Gastrocnemius medialis (tissue), 4 donors: ENCODE measurements at regions not wholly inside any gene's neighbourhood (a gene's known extent, or its start where the extent isn't known, plus 50 kb on each side); places are given as distances from the start of the nearest gene placed in this dataset.

Experiments used
- ATAC-seq, 2 donors: fragments of 150-250 bp; one replicate each; pipeline ENCODE4 v1.9.1; 2016
- DNase-seq, 2 donors: peaks; one replicate each; pipeline ENCODE4 v3.0.0-alpha.2; 2019
- H3K27ac ChIP-seq, 4 donors: fragments of 200-600 bp; sonication (generic); 1 replicate in 1 of 4; 2 replicates in 3 of 4; pipeline ENCODE4 v1.5.1; 2016 to 2018; ENCODE audit warnings: mild to moderate bottlenecking in 2 of 4, moderate library complexity in 1 of 4
- H3K27me3 ChIP-seq, 3 donors: fragments of 200-600 bp; sonication (generic) in 2 of 3; 1 replicate in 1 of 3; 2 replicates in 2 of 3; pipeline versions ENCODE4 v1.5.1 to v1.6.0; 2016 to 2019; ENCODE audit warnings: mild to moderate bottlenecking in 1 of 3, moderate library complexity in 1 of 3
- H3K36me3 ChIP-seq, 2 donors: fragments of 200-600 bp; sonication (generic) in 1 of 2; one replicate each; pipeline ENCODE4 v1.5.1; 2017 to 2018
- H3K4me1 ChIP-seq, 2 donors: fragments of 200-600 bp; sonication (generic) in 1 of 2; one replicate each; pipeline ENCODE4 v1.5.1; 2016 to 2017; ENCODE audit warnings: mild to moderate bottlenecking in 2 of 2
- H3K4me3 ChIP-seq, 4 donors: fragments of 200-600 bp; sonication (generic) in 3 of 4; 1 replicate in 1 of 4; 2 replicates in 3 of 4; pipeline ENCODE4 v1.5.1; 2016 to 2019; ENCODE audit warnings: mild to moderate bottlenecking in 2 of 4
- H3K9me3 ChIP-seq, 3 donors: fragments of 200-600 bp; sonication (generic) in 2 of 3; 1 replicate in 1 of 3; 2 replicates in 2 of 3; pipeline ENCODE4 v1.5.1; 2016 to 2019
- CTCF ChIP-seq, 5 experiments: fragments of 450-650 bp in 3 of 5; fragments of 200-600 bp in 2 of 5; sonication (generic) in 2 of 5; IDR thresholded peaks in 4 of 5; conservative IDR thresholded peaks in 1 of 5; 1 replicate in 4 of 5; 2 replicates in 1 of 5; pipeline ENCODE4 v1.5.1; 2016 to 2019; ENCODE audit warnings: antibody characterized with exemption in 5 of 5, mild to moderate bottlenecking in 3 of 5, moderate library complexity in 3 of 5
- POLR2A ChIP-seq, 2 donors: fragments of 450-650 bp; IDR thresholded peaks; one replicate each; pipeline ENCODE4 v1.6.1; 2017; ENCODE audit warnings: antibody characterized with exemption in 2 of 2, mild to moderate bottlenecking in 2 of 2, moderate library complexity in 2 of 2
- in situ Hi-C, 4 donors: fragments of 200-750 bp; cut with MboI; loops; one replicate each; pipeline versions ENCODE4 v1.15.0 to v1.8.0; 2017; ENCODE audit warnings: low sequenced_read_pairs in 4 of 4
- intact Hi-C: fragments of 100-400 bp; cut with DNase I; formaldehyde crosslinking; loops from one replicate; pipeline ENCODE4 v1.15.1; 2023; ENCODE audit warnings: low total_unique reads

DNA sequence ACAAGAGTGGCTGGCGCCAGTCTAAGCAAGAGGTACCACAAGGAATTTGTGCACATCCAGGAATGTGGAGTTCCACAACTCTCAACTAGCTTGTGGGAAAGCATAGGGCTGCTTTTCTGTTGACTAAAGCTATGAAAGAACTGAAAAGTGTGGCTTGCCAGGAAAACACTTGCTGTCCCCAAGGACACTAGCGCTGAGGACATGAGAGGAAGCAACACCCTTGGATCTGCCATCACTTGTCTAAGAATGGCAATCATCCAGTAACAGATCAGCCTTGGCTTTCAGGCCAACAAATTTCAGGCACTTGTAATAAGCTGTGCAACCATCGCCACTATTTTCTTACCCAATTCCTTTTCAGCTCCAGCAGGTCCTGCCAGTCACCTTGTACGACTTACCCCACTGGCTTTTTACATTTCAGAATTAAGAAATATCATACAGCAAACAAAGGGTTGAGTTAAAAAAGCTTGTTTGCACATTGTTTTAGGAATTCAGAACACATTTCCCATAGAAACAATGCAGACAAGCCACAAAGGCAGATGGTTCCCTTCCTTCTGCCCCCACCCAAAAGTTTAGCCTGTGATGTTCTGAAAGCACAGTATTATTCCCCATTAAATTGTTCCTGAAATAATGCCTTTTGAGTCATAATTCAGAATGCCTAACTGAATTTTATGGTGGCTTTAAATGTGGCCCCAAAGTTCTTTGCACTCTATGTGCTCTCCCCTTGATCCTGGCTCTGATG lies 57.9 kb upstream of the SSTR4 start:
- in situ Hi-C loops: loop anchor here in 1 of 4 donors (25.0 kb wide), 1 partner anchor 665 kb away; no protein-coding TSS in a partner anchor
- ATAC-seq (peak; percentile 75 to 92), DNase-seq (peak; percentile 27 to 61)
- H3K27me3 ChIP-seq: no peaks in the 10 kb centered on the region
- H3K9me3 ChIP-seq: no peaks in the 10 kb centered on the region
- peak overlapping the region in 2 of 4 donors; percentile 22 to 48 for H3K27ac ChIP-seq
- TF ChIP-seq CTCF (IDR thresholded peaks at IDR 0.05 in 4 of 5, conservative IDR thresholded peaks at IDR 0.05 in 1 of 5): no peak
- TF ChIP-seq POLR2A (IDR thresholded peaks at IDR 0.05): no peak
- peaks cover 0 to 12% of the 10 kb centered on the region in 2 donors for H3K4me1 ChIP-seq
- intact Hi-C loops: no loop called here
- no peaks in the 10 kb centered on the region for H3K36me3 ChIP-seq
- H3K4me3 ChIP-seq: no peak overlapping the region

GRCh38 chr20:22984008-22984407 lies 51.1 kb upstream of the SSTR4 start:
- ATAC-seq: no peak
- in situ Hi-C loops: loop anchor here in 1 of 4 donors (25.0 kb wide), 1 partner anchor 672 kb away; no protein-coding TSS in a partner anchor
- Histone ChIP-seq H3K27me3 (no peaks in the 10 kb centered on the region), H3K4me1 (peaks cover 0 to 3% of the 10 kb centered on the region in 2 donors), H3K4me3 (no peak overlapping the region), H3K36me3 (no peaks in the 10 kb centered on the region), H3K9me3 (no peaks in the 10 kb centered on the region), H3K27ac (no peak overlapping the region)
- TF ChIP-seq CTCF (IDR thresholded peaks at IDR 0.05 in 4 of 5, conservative IDR thresholded peaks at IDR 0.05 in 1 of 5): no peak
- no peak for TF ChIP-seq POLR2A (IDR thresholded peaks at IDR 0.05)
- no peak for DNase-seq
- intact Hi-C loops: no loop called here

GRCh38 chr20:22984606-22985005 lies 50.5 kb upstream of the SSTR4 start:
- no peak for TF ChIP-seq CTCF (IDR thresholded peaks at IDR 0.05 in 4 of 5, conservative IDR thresholded peaks at IDR 0.05 in 1 of 5)
- no peak for TF ChIP-seq POLR2A (IDR thresholded peaks at IDR 0.05)
- Histone ChIP-seq H3K4me3 (no peak overlapping the region), H3K4me1 (peaks cover 0 to 3% of the 10 kb centered on the region in 2 donors), H3K9me3 (no peaks in the 10 kb centered on the region), H3K36me3 (no peaks in the 10 kb centered on the region), H3K27ac (no peak overlapping the region), H3K27me3 (no peaks in the 10 kb centered on the region)
- in situ Hi-C loops: loop anchor here in 1 of 4 donors (25.0 kb wide), 1 partner anchor 672 kb away; no protein-coding TSS in a partner anchor
- DNase-seq: no peak
- intact Hi-C loops: no loop called here
- ATAC-seq: no peak

GRCh38 chr20:22985239-22985778 lies 49.8 kb upstream of the SSTR4 start:
- TF ChIP-seq CTCF (IDR thresholded peaks at IDR 0.05 in 4 of 5, conservative IDR thresholded peaks at IDR 0.05 in 1 of 5) (no peak), POLR2A (IDR thresholded peaks at IDR 0.05) (no peak)
- Histone ChIP-seq H3K27ac (no peak overlapping the region), H3K27me3 (no peaks in the 10 kb centered on the region), H3K9me3 (no peaks in the 10 kb centered on the region), H3K4me1 (peaks cover 0 to 3% of the 10 kb centered on the region in 2 donors), H3K4me3 (no peak overlapping the region), H3K36me3 (no peaks in the 10 kb centered on the region)
- intact Hi-C loops (no loop called here), in situ Hi-C loops (loop anchor here in 1 of 4 donors (25.0 kb wide), 1 partner anchor 673 kb away; no protein-coding TSS in a partner anchor)
- ATAC-seq (no peak), DNase-seq (no peak)
